Lower leg skin (tissue), 3 donors: ENCODE measurements at regions not wholly inside any gene's neighbourhood (a gene's known extent, or its start where the extent isn't known, plus 50 kb on each side); places are given as distances from the start of the nearest gene placed in this dataset.

Experiments
- CTCF ChIP-seq, 3 donors: fragments of 450-650 bp; IDR thresholded peaks; one replicate each; pipeline ENCODE4 v1.5.1; 2016; ENCODE audit warnings: antibody characterized with exemption in 3 of 3, mild to moderate bottlenecking in 3 of 3, moderate library complexity in 2 of 3
- POLR2A ChIP-seq, 2 donors: fragments of 450-650 bp; IDR thresholded peaks; one replicate each; pipeline ENCODE4 v1.6.1; 2016 to 2017; ENCODE audit warnings: antibody characterized with exemption in 2 of 2, mild to moderate bottlenecking in 1 of 2, moderate library complexity in 1 of 2

DNA sequence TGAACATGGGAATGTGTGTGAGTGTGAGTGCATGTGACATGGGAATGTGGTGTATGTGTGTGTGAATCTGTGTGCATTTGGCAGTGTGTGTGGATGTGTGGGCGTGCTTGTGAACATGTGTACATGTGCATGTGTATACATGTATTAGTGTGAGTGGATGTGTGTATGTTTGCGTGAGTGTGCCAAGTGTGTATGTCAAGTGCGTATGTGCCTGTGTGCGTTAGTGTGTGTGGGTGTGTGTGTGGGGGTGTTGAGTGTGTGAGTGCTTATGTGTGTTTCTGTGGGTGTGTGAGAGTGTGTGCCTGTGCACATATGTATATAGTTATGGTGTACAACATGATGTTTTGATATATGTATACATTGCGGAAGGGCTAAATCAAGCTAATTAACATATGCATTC is 244.3 kb downstream of the GADD45G start:
- TF ChIP-seq CTCF (IDR thresholded peaks at IDR 0.05): no peak
- TF ChIP-seq POLR2A (IDR thresholded peaks at IDR 0.05): no peak
